ENCODE measurements at regions not wholly inside any gene's neighbourhood (a gene's known extent, or its start where the extent isn't known, plus 50 kb on each side); places are given as distances from the start of the nearest gene placed in this dataset.

- DNase-seq (ENCODE audit: low spot score) = no peak
Observed at GRCh38 chr3:96712792-96713191, 101.6 kb upstream of the EPHA6 start.

- no peak for DNase-seq (ENCODE audit: low spot score)
Observed at GRCh38 chr3:96719921-96720320, 94.5 kb upstream of the EPHA6 start.

GRCh38 chr3:96731031-96731430 is 83.4 kb upstream of the EPHA6 start:
- DNase-seq (ENCODE audit: low spot score) = no peak

GRCh38 chr3:96734273-96735009 is 80.0 kb upstream of the EPHA6 start:
- DNase-seq (ENCODE audit: low spot score) = no peak

- DNase-seq (ENCODE audit: low spot score) = no peak
Observed at GRCh38 chr3:96748139-96748538, 66.3 kb upstream of the EPHA6 start.

GRCh38 chr3:96750094-96750767 is 64.2 kb upstream of the EPHA6 start:
- DNase-seq (ENCODE audit: low spot score) = no peak

- DNase-seq (ENCODE audit: low spot score) = no peak
Observed at GRCh38 chr3:96753124-96753523, 61.3 kb upstream of the EPHA6 start.

GRCh38 chr3:96754128-96754527 is 60.3 kb upstream of the EPHA6 start:
- DNase-seq (ENCODE audit: low spot score) = no peak

- DNase-seq (ENCODE audit: low spot score) = no peak
Observed at GRCh38 chr3:96755519-96755918, 58.9 kb upstream of the EPHA6 start.

GRCh38 chr3:96756516-96756915 is 57.9 kb upstream of the EPHA6 start:
- no peak for DNase-seq (ENCODE audit: low spot score)

- no peak for DNase-seq (ENCODE audit: low spot score)
Observed at GRCh38 chr3:96760956-96761355, 53.4 kb upstream of the EPHA6 start.

Measured in pons (tissue), 1 donor.